GM12875 (cell line): ENCODE measurements at regions not wholly inside any gene's neighbourhood (a gene's known extent, or its start where the extent isn't known, plus 50 kb on each side); places are given as distances from the start of the nearest gene placed in this dataset.

Experiments used
- H3K4me3 ChIP-seq: one replicate; pipeline ENCODE4 v1.5.1; 2011; ENCODE audit warnings: low read depth, low read length, control low read depth
- TF ChIP-seq, protein P1 (sequence below): IDR thresholded peaks from 2 replicates; pipeline ENCODE4 v1.5.1; 2011; ENCODE audit warnings: low read depth, mild to moderate bottlenecking, control low read depth, inconsistent platforms, low read length, moderate library complexity, borderline replicate concordance; ENCODE audit not compliant: insufficient read depth

- TF ChIP-seq, protein P1, sequence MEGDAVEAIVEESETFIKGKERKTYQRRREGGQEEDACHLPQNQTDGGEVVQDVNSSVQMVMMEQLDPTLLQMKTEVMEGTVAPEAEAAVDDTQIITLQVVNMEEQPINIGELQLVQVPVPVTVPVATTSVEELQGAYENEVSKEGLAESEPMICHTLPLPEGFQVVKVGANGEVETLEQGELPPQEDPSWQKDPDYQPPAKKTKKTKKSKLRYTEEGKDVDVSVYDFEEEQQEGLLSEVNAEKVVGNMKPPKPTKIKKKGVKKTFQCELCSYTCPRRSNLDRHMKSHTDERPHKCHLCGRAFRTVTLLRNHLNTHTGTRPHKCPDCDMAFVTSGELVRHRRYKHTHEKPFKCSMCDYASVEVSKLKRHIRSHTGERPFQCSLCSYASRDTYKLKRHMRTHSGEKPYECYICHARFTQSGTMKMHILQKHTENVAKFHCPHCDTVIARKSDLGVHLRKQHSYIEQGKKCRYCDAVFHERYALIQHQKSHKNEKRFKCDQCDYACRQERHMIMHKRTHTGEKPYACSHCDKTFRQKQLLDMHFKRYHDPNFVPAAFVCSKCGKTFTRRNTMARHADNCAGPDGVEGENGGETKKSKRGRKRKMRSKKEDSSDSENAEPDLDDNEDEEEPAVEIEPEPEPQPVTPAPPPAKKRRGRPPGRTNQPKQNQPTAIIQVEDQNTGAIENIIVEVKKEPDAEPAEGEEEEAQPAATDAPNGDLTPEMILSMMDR, result no peak
- H3K4me3 ChIP-seq, result no peak overlapping the region
Observed at GRCh38 chr16:49068224-49068623, 213.4 kb downstream of the CBLN1 start.

DNA sequence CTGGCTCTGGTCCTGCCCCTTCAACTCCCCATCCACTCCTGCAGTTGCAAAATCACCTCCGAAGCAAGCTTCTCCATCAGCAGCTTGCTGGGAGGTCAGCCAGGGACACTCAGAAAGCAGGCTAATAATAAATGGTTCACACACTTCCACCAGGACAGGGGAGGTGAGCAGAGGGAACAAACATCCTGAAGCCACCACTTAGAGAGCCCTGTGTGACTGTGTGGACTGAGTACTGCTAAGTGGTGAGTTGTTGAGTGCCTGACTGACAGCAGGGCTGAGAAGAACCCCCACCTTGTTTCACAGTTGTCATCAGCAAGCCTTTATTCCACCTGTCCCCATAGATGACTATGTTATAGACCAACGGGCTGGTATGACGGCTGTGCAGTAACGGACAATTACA lies 213.9 kb downstream of the CBLN1 start:
- H3K4me3 ChIP-seq, result no peak overlapping the region
- TF ChIP-seq, protein P1, result no peak

- H3K4me3 ChIP-seq, result no peak overlapping the region
- TF ChIP-seq, protein P1, result no peak
Observed at GRCh38 chr16:49061137-49061714, 220.4 kb downstream of the CBLN1 start.

GRCh38 chr16:49060728-49061127 lies 220.9 kb downstream of the CBLN1 start:
- TF ChIP-seq, protein P1, result no peak
- no peak overlapping the region for H3K4me3 ChIP-seq

- TF ChIP-seq, protein P1, result no peak
- no peak overlapping the region for H3K4me3 ChIP-seq
Observed at GRCh38 chr16:49058382-49058781, 223.3 kb downstream of the CBLN1 start.

GRCh38 chr16:49057936-49058335 lies 223.7 kb downstream of the CBLN1 start:
- no peak overlapping the region for H3K4me3 ChIP-seq
- TF ChIP-seq, protein P1, result no peak

- no peak overlapping the region for H3K4me3 ChIP-seq
- TF ChIP-seq, protein P1, result no peak
Observed at GRCh38 chr16:49057391-49057790, 224.2 kb downstream of the CBLN1 start.
